Mesenchymal stem cell (in vitro differentiated cells and primary cell): ENCODE measurements at regions not wholly inside any gene's neighbourhood (a gene's known extent, or its start where the extent isn't known, plus 50 kb on each side); places are given as distances from the start of the nearest gene placed in this dataset.
A peak's percentile ranks its signal among the peaks of the same experiment; 100 is the strongest.

Experiments
- DNase-seq: peaks from one replicate; pipeline ENCODE4 v3.0.0-alpha.2; 2013
- H2AFZ ChIP-seq: one replicate; pipeline ENCODE4 v1.6.1; 2013; ENCODE audit warnings: low read depth, mild to moderate bottlenecking, control low read depth, inconsistent platforms, low read length, moderate library complexity
- H2AK5ac ChIP-seq: 2 replicates; pipeline ENCODE4 v1.6.1; 2013; ENCODE audit warnings: low read length, moderate library complexity, mild to moderate bottlenecking, inconsistent platforms; ENCODE audit not compliant: severe bottlenecking
- H2BK120ac ChIP-seq: one replicate; pipeline ENCODE4 v1.6.1; 2013; ENCODE audit warnings: low read depth, mild to moderate bottlenecking, inconsistent platforms, low read length, moderate library complexity
- H2BK12ac ChIP-seq, 2 experiments: one replicate each; pipeline ENCODE4 v1.6.1; 2013; ENCODE audit warnings: inconsistent platforms in 2 of 2, low read length in 2 of 2, mild to moderate bottlenecking in 2 of 2, moderate library complexity in 2 of 2, control low read depth in 1 of 2
- H2BK15ac ChIP-seq: one replicate; pipeline ENCODE4 v1.6.1; 2013; ENCODE audit warnings: mild to moderate bottlenecking, low read depth, inconsistent platforms; ENCODE audit not compliant: poor library complexity, severe bottlenecking
- H2BK5ac ChIP-seq: 2 replicates; pipeline ENCODE4 v1.6.1; 2013; ENCODE audit warnings: low read depth, mild to moderate bottlenecking, low read length, control low read depth, inconsistent platforms; ENCODE audit not compliant: poor library complexity, severe bottlenecking
- H3K14ac ChIP-seq, 2 experiments: one replicate each; pipeline ENCODE4 v1.6.1; 2013; ENCODE audit warnings: inconsistent platforms in 2 of 2, low read length in 2 of 2, control low read depth in 1 of 2, mild to moderate bottlenecking in 1 of 2, moderate library complexity in 1 of 2
- H3K18ac ChIP-seq, 2 experiments: one replicate each; pipeline ENCODE4 v1.6.1; 2013; ENCODE audit warnings: inconsistent platforms in 2 of 2, low read length in 2 of 2, control low read depth in 1 of 2, low read depth in 1 of 2, mild to moderate bottlenecking in 1 of 2
- H3K23ac ChIP-seq, 2 experiments: one replicate each; pipeline ENCODE4 v1.6.1; 2013; ENCODE audit warnings: inconsistent platforms in 2 of 2, low read length in 2 of 2, mild to moderate bottlenecking in 2 of 2, moderate library complexity in 2 of 2, control low read depth in 1 of 2
- H3K27ac ChIP-seq: 2 replicates; pipeline ENCODE4 v1.5.1; 2013; ENCODE audit warnings: mild to moderate bottlenecking, moderate library complexity, low read length, control low read depth, inconsistent platforms; ENCODE audit not compliant: poor library complexity, severe bottlenecking
- H3K27me3 ChIP-seq, 2 experiments: 2 replicates each; pipeline versions ENCODE4 v1.6.1 to v1.7.0; 2013; ENCODE audit warnings: low read length in 2 of 2, mild to moderate bottlenecking in 2 of 2, moderate library complexity in 2 of 2, control low read depth in 1 of 2, inconsistent platforms in 1 of 2; ENCODE audit not compliant: control insufficient read depth in 1 of 2, insufficient read depth in 1 of 2
- H3K36me3 ChIP-seq, 2 experiments: 2 replicates each; pipeline versions ENCODE4 v1.6.1 to v1.7.0; 2013; ENCODE audit warnings: low read length in 2 of 2, control low read depth in 1 of 2, inconsistent platforms in 1 of 2, low read depth in 1 of 2, mild to moderate bottlenecking in 1 of 2; ENCODE audit not compliant: insufficient read depth in 2 of 2, control insufficient read depth in 1 of 2
- H3K4ac ChIP-seq, 2 experiments: one replicate each; pipeline ENCODE4 v1.6.1; 2013; ENCODE audit warnings: inconsistent platforms in 2 of 2, low read length in 2 of 2, mild to moderate bottlenecking in 2 of 2, moderate library complexity in 2 of 2, control low read depth in 1 of 2, low read depth in 1 of 2
- H3K4me1 ChIP-seq: 2 replicates; pipeline ENCODE4 v1.6.1; 2013; ENCODE audit warnings: low read depth, low read length, control low read depth; ENCODE audit not compliant: control insufficient read depth, insufficient read depth
- H3K4me2 ChIP-seq: 2 replicates; pipeline ENCODE4 v1.6.1; 2013; ENCODE audit warnings: low read length, mild to moderate bottlenecking, inconsistent platforms; ENCODE audit not compliant: poor library complexity, severe bottlenecking
- H3K4me3 ChIP-seq, 2 experiments: 2 replicates each; pipeline versions ENCODE4 v1.5.1 to v1.7.0; 2013; ENCODE audit warnings: low read length in 2 of 2, mild to moderate bottlenecking in 2 of 2, control low read depth in 1 of 2, low read depth in 1 of 2; ENCODE audit not compliant: insufficient read depth in 1 of 2
- H3K79me1 ChIP-seq: replicated peaks from 2 replicates; pipeline ENCODE4 v1.6.1; 2013; ENCODE audit warnings: mild to moderate bottlenecking, control low read depth, low read length, inconsistent platforms; ENCODE audit not compliant: poor library complexity, severe bottlenecking
- H3K9ac ChIP-seq: 2 replicates; pipeline ENCODE4 v1.7.0; 2013; ENCODE audit warnings: mild to moderate bottlenecking, low read length, moderate library complexity
- H3K9me3 ChIP-seq: 2 replicates; pipeline ENCODE4 v1.7.0; 2013; ENCODE audit warnings: mild to moderate bottlenecking, low read length; ENCODE audit not compliant: control insufficient read depth
- H4K8ac ChIP-seq: one replicate; pipeline ENCODE4 v1.6.1; 2013; ENCODE audit warnings: inconsistent platforms, mild to moderate bottlenecking, low read length, moderate library complexity
- H4K91ac ChIP-seq: one replicate; pipeline ENCODE4 v1.6.1; 2013; ENCODE audit warnings: mild to moderate bottlenecking, low read length, inconsistent platforms
- WGBS: methylation state at CpG from one replicate; pipeline ENCODE4 v1.1.7; 2013; ENCODE audit warnings: mixed read lengths; 5-methylcytosine and 5-hydroxymethylcytosine counted together

GRCh38 chr12:114986178-114986714, 302.3 kb upstream of the TBX3 start:
- Histone ChIP-seq H3K79me1 (no peaks in the 10 kb centered on the region), H2AK5ac (no peak overlapping the region), H3K4me3 (no peak overlapping the region), H3K4me1 (no peaks in the 10 kb centered on the region), H2BK5ac (no peak overlapping the region), H4K8ac (no peak overlapping the region), H3K14ac (no peak overlapping the region), H3K18ac (no peak overlapping the region), H2BK15ac (no peak overlapping the region), H3K27ac (no peak overlapping the region), H3K27me3 (no peaks in the 10 kb centered on the region), H3K9ac (no peak overlapping the region), H3K9me3 (no peaks in the 10 kb centered on the region), H3K23ac (no peak overlapping the region), H3K36me3 (no peaks in the 10 kb centered on the region), H4K91ac (no peak overlapping the region), H3K4ac (no peak overlapping the region), H3K4me2 (no peak overlapping the region), H2BK120ac (no peak overlapping the region), H2BK12ac (no peak overlapping the region), H2AFZ (no peak overlapping the region)
- DNase-seq = no peak

- Histone ChIP-seq H3K27ac (no peak overlapping the region), H3K18ac (peak overlapping the region in 1 of 2 experiments; percentile 54), H3K14ac (no peak overlapping the region), H2BK5ac (no peak overlapping the region), H4K8ac (no peak overlapping the region), H3K9ac (no peak overlapping the region), H3K36me3 (no peaks in the 10 kb centered on the region), H2AFZ (no peak overlapping the region), H3K23ac (no peak overlapping the region), H3K27me3 (no peaks in the 10 kb centered on the region), H2AK5ac (no peak overlapping the region), H3K9me3 (no peaks in the 10 kb centered on the region), H3K4me3 (no peak overlapping the region), H2BK12ac (no peak overlapping the region), H3K4me1 (no peaks in the 10 kb centered on the region), H4K91ac (no peak overlapping the region), H3K4me2 (no peak overlapping the region), H3K4ac (no peak overlapping the region), H2BK15ac (no peak overlapping the region), H3K79me1 (no peaks in the 10 kb centered on the region), H2BK120ac (no peak overlapping the region)
- WGBS = 47% methylated on average over 2 of the region's 2 CpGs
- peak; percentile 84 for DNase-seq
Observed at GRCh38 chr12:114984634-114985061, 300.7 kb upstream of the TBX3 start.

- no peak overlapping the region for H2AK5ac ChIP-seq
- no peaks in the 10 kb centered on the region for H3K27me3 ChIP-seq
- WGBS = 63% methylated on average over 2 of the region's 2 CpGs
- H4K8ac ChIP-seq = no peak overlapping the region
- H2BK5ac ChIP-seq = no peak overlapping the region
- no peak overlapping the region for H3K27ac ChIP-seq
- no peak overlapping the region for H3K23ac ChIP-seq
- no peaks in the 10 kb centered on the region for H3K4me1 ChIP-seq
- no peak overlapping the region for H4K91ac ChIP-seq
- H2BK12ac ChIP-seq = no peak overlapping the region
- no peak overlapping the region for H2AFZ ChIP-seq
- no peak overlapping the region for H3K14ac ChIP-seq
- DNase-seq = no peak
- no peak overlapping the region for H3K4ac ChIP-seq
- H3K9me3 ChIP-seq = no peaks in the 10 kb centered on the region
- H3K18ac ChIP-seq = no peak overlapping the region
- H2BK120ac ChIP-seq = no peak overlapping the region
- H3K79me1 ChIP-seq = no peaks in the 10 kb centered on the region
- H3K36me3 ChIP-seq = no peaks in the 10 kb centered on the region
- H3K4me2 ChIP-seq = no peak overlapping the region
- H2BK15ac ChIP-seq = no peak overlapping the region
- H3K9ac ChIP-seq = no peak overlapping the region
- no peak overlapping the region for H3K4me3 ChIP-seq
Observed at GRCh38 chr12:114982760-114983159, 298.8 kb upstream of the TBX3 start.

DNA sequence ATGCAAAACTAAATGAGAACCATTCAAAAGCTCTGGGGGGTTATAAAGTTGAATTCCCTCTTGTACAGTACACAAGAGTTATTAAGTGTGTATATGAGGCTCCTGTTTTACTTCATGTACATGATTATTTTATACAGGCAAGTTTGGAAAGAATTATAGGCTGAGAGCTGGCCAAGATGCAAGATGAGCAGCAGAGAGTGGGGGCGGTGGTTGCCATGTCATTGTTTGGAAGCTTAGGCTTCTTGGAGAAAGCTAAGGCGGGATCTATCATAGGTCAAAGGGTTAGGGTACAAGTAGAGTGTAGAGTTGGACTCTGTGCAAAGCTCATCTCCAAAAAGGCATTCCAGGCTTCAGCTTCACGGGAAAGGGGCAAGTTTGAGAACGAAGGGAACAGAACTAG, 297.1 kb upstream of the TBX3 start:
- Histone ChIP-seq H4K8ac (no peak overlapping the region), H3K36me3 (no peaks in the 10 kb centered on the region), H4K91ac (peak overlapping the region; percentile 50), H3K27ac (no peak overlapping the region), H3K9ac (no peak overlapping the region), H3K79me1 (no peaks in the 10 kb centered on the region), H3K27me3 (no peaks in the 10 kb centered on the region), H3K4me2 (no peak overlapping the region), H2AFZ (no peak overlapping the region), H3K14ac (no peak overlapping the region), H2BK15ac (no peak overlapping the region), H2BK12ac (peak overlapping the region in 1 of 2 experiments; percentile 2), H3K4me3 (no peak overlapping the region), H2AK5ac (no peak overlapping the region), H2BK5ac (no peak overlapping the region), H3K18ac (no peak overlapping the region), H3K23ac (no peak overlapping the region), H3K4ac (no peak overlapping the region), H2BK120ac (no peak overlapping the region), H3K4me1 (no peaks in the 10 kb centered on the region), H3K9me3 (no peaks in the 10 kb centered on the region)
- WGBS = 90% methylated on average over 4 of the region's 4 CpGs
- DNase-seq = no peak
